Common myeloid progenitor, CD34-positive (primary cell): ENCODE measurements at regions not wholly inside any gene's neighbourhood (a gene's known extent, or its start where the extent isn't known, plus 50 kb on each side); places are given as distances from the start of the nearest gene placed in this dataset.

Experiments
- CTCF ChIA-PET: fragments of 350-600 bp; sonication (Branson Sonifier 250); formaldehyde crosslinking; loops from one replicate; lab custom pipeline; 2021; ENCODE audit warnings: antibody characterized with exemption; lab: Charles Lee
- POLR2A ChIA-PET: fragments of 350-600 bp; sonication (Branson Sonifier 250); formaldehyde crosslinking; loops from one replicate; lab custom pipeline; 2021; ENCODE audit warnings: antibody characterized with exemption; lab: Charles Lee
- DNase-seq, 3 donors: peaks; one replicate each; pipeline versions ENCODE4 v3.0.0 to v3.0.0-alpha.2; 2013
- H3K27ac ChIP-seq, 2 experiments: 1 replicate in 1 of 2; 2 replicates in 1 of 2; pipeline ENCODE4 v1.7.0; 2013; ENCODE audit warnings: inconsistent platforms in 2 of 2, low read length in 2 of 2, mild to moderate bottlenecking in 2 of 2, low read depth in 1 of 2, moderate library complexity in 1 of 2; ENCODE audit not compliant: severe bottlenecking in 2 of 2, insufficient read depth in 1 of 2, poor library complexity in 1 of 2
- H3K27me3 ChIP-seq, 5 experiments: replicated peaks in 2 of 5; 1 replicate in 3 of 5; 2 replicates in 2 of 5; pipeline versions ENCODE4 v1.6.1 to v1.7.0; 2013; ENCODE audit warnings: low read length in 4 of 5, mild to moderate bottlenecking in 2 of 5, moderate library complexity in 2 of 5, inconsistent platforms in 1 of 5; ENCODE audit not compliant: insufficient read depth in 5 of 5, control insufficient read depth in 4 of 5
- H3K36me3 ChIP-seq, 4 experiments: 1 replicate in 2 of 4; 2 replicates in 2 of 4; pipeline versions ENCODE4 v1.6.1 to v1.7.0; 2013; ENCODE audit warnings: low read length in 3 of 4, control low read depth in 1 of 4, mild to moderate bottlenecking in 1 of 4; ENCODE audit not compliant: control insufficient read depth in 4 of 4, insufficient read depth in 4 of 4
- H3K4me1 ChIP-seq, 4 experiments: 1 replicate in 3 of 4; 2 replicates in 1 of 4; pipeline versions ENCODE4 v1.6.1 to v1.7.1; 2013; ENCODE audit warnings: low read length in 3 of 4, mild to moderate bottlenecking in 3 of 4, control low read depth in 1 of 4, inconsistent platforms in 1 of 4, moderate library complexity in 1 of 4; ENCODE audit not compliant: control insufficient read depth in 4 of 4, insufficient read depth in 4 of 4; ENCODE audit errors: control extremely low read depth in 1 of 4
- H3K4me3 ChIP-seq, 7 experiments: 1 replicate in 4 of 7; 2 replicates in 3 of 7; pipeline versions ENCODE4 v1.5.1 to v1.7.0; 2013; ENCODE audit warnings: mild to moderate bottlenecking in 7 of 7, low read length in 6 of 7, moderate library complexity in 6 of 7, inconsistent platforms in 2 of 7, low read depth in 2 of 7, control low read depth in 1 of 7; ENCODE audit not compliant: insufficient read depth in 4 of 7, control insufficient read depth in 1 of 7; ENCODE audit errors: extremely low read depth in 1 of 7
- H3K9me3 ChIP-seq, 5 experiments: 1 replicate in 4 of 5; 2 replicates in 1 of 5; pipeline versions ENCODE4 v1.6.1 to v1.7.1; 2013; ENCODE audit warnings: low read length in 4 of 5, mild to moderate bottlenecking in 2 of 5, inconsistent platforms in 1 of 5, low read depth in 1 of 5, moderate library complexity in 1 of 5; ENCODE audit not compliant: control insufficient read depth in 4 of 5, insufficient read depth in 2 of 5; ENCODE audit errors: control extremely low read depth in 1 of 5
- WGBS: methylation state at CpG from one replicate; pipeline ENCODE4 v1.1.5; 2013; ENCODE audit not compliant: insufficient coverage; 5-methylcytosine and 5-hydroxymethylcytosine counted together

GRCh38 chr11:129729823-129730222 lies 85.8 kb upstream of the TMEM45B start:
- Histone ChIP-seq H3K4me3 (no peak overlapping the region), H3K4me1 (no peaks in the 10 kb centered on the region), H3K27me3 (peaks cover 0 to 20% (median 9%) of the 10 kb centered on the region in 5 experiments), H3K27ac (no peak overlapping the region), H3K36me3 (no peaks in the 10 kb centered on the region), H3K9me3 (no peaks in the 10 kb centered on the region)
- DNase-seq: no peak
- 100% methylated on average over 6 of the region's 10 CpGs for WGBS
- CTCF ChIA-PET: no interaction called here
- POLR2A ChIA-PET: no interaction called here

GRCh38 chr11:129731316-129731715 lies 84.3 kb upstream of the TMEM45B start:
- no peak for DNase-seq
- POLR2A ChIA-PET: no interaction called here
- H3K9me3 ChIP-seq: no peaks in the 10 kb centered on the region
- no peaks in the 10 kb centered on the region for H3K36me3 ChIP-seq
- H3K4me1 ChIP-seq: no peaks in the 10 kb centered on the region
- H3K4me3 ChIP-seq: no peak overlapping the region
- WGBS: 87% methylated on average over 7 of the region's 8 CpGs
- CTCF ChIA-PET: no interaction called here
- no peak overlapping the region for H3K27ac ChIP-seq
- H3K27me3 ChIP-seq: peaks cover 0 to 14% (median 9%) of the 10 kb centered on the region in 5 experiments

DNA sequence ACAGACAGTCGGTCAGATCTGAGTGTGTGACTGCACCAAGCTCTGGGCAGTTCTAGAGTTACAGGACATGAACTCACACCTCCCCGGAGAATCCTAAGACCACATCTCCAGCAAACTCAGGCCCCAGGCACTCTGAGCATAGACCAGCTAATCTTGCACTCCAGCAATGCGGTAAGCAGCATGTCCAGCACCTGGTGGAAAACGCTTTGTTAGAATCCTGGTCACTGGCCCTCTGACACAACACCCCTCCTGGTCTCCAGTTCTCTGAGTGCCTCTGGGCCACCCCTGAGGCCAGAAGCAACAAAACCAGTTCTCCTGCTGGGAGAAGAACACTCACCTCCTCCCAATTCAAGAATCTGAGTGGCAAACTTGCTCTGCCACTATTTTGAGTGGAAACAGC lies 82.7 kb upstream of the TMEM45B start:
- Histone ChIP-seq H3K27ac (no peak overlapping the region), H3K4me3 (no peak overlapping the region), H3K9me3 (no peaks in the 10 kb centered on the region), H3K4me1 (peaks cover 0 to 3% (median 0%) of the 10 kb centered on the region in 4 experiments), H3K36me3 (no peaks in the 10 kb centered on the region), H3K27me3 (peaks cover 0 to 13% (median 7%) of the 10 kb centered on the region in 5 experiments)
- POLR2A ChIA-PET: no interaction called here
- DNase-seq: no peak
- WGBS: 100% methylated on average over 3 of the region's 4 CpGs
- CTCF ChIA-PET: no interaction called here

DNA sequence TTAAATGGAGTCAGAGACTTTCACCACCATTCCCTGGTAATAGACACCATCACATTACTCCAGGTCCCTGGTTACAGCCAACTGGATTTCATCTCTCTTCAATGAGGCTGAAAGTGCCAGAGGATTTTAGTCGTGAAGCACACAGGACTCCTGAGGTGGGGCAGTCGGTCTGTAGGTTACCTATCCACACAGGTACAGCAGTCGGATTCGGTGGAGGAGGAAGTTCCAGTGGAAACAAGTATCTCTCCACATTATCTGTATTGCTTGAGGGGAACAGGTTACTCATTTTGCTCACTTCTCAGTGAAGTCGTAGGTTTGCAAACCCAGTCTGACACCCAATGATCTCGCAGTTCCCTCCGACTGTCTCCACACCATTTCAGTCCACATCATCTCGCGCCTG lies 82.3 kb upstream of the TMEM45B start:
- Histone ChIP-seq H3K27ac (no peak overlapping the region), H3K4me3 (no peak overlapping the region), H3K4me1 (peaks cover 0 to 3% (median 0%) of the 10 kb centered on the region in 4 experiments), H3K36me3 (no peaks in the 10 kb centered on the region), H3K27me3 (peaks cover 0 to 13% (median 6%) of the 10 kb centered on the region in 5 experiments), H3K9me3 (no peaks in the 10 kb centered on the region)
- CTCF ChIA-PET: no interaction called here
- no peak for DNase-seq
- WGBS: 94% methylated on average over 9 of the region's 9 CpGs
- POLR2A ChIA-PET: no interaction called here

GRCh38 chr11:129733981-129734380 lies 81.7 kb upstream of the TMEM45B start:
- ChIA-PET POLR2A (no interaction called here), CTCF (no interaction called here)
- Histone ChIP-seq H3K9me3 (no peaks in the 10 kb centered on the region), H3K4me1 (peaks cover 0 to 3% (median 0%) of the 10 kb centered on the region in 4 experiments), H3K36me3 (no peaks in the 10 kb centered on the region), H3K27me3 (peaks cover 0 to 15% (median 6%) of the 10 kb centered on the region in 5 experiments), H3K4me3 (no peak overlapping the region), H3K27ac (no peak overlapping the region)
- WGBS: 78% methylated on average over 6 of the region's 7 CpGs
- no peak for DNase-seq

DNA sequence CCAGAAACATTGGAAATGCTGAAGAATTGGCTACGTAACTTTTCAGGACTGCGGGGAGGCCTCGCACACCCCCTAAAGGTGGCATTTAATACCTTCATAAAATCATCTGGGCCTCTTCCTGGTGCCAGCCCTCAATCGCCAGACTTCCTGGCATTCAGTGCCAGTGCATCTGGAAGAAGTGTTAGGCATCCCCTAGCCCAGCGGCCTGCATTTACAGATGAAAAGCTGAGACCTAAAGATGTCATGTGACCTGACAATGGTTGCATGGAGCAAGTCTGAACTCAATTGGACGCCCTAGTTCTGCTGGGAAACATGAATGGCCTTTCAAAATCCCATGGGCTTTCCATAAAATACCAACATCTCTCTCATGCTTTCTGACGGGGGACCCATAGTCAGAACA lies 81.0 kb upstream of the TMEM45B start:
- CTCF ChIA-PET: no interaction called here
- no peak for DNase-seq
- H3K9me3 ChIP-seq: no peaks in the 10 kb centered on the region
- POLR2A ChIA-PET: no interaction called here
- H3K36me3 ChIP-seq: no peaks in the 10 kb centered on the region
- peaks cover 0 to 3% (median 0%) of the 10 kb centered on the region in 4 experiments for H3K4me1 ChIP-seq
- no peak overlapping the region for H3K4me3 ChIP-seq
- WGBS: 96% methylated on average over 5 of the region's 7 CpGs
- peaks cover 2 to 16% (median 6%) of the 10 kb centered on the region in 5 experiments for H3K27me3 ChIP-seq
- no peak overlapping the region for H3K27ac ChIP-seq

- ChIA-PET CTCF (interaction anchor here (1.9 kb wide), 1 partner anchor 11 kb away, joined by 5 read pairs; no protein-coding TSS in a partner anchor), POLR2A (no interaction called here)
- no peak overlapping the region for H3K4me3 ChIP-seq
- peaks cover 0 to 2% (median 0%) of the 10 kb centered on the region in 5 experiments for H3K9me3 ChIP-seq
- DNase-seq: peak in 1 of 3 donors; percentile 20
- H3K27ac ChIP-seq: no peak overlapping the region
- peaks cover 0 to 3% (median 0%) of the 10 kb centered on the region in 4 experiments for H3K4me1 ChIP-seq
- 17% methylated on average over 11 of the region's 11 CpGs for WGBS
- H3K36me3 ChIP-seq: no peaks in the 10 kb centered on the region
- peaks cover 2 to 16% (median 5%) of the 10 kb centered on the region in 5 experiments for H3K27me3 ChIP-seq
Observed at GRCh38 chr11:129737831-129738230, 77.8 kb upstream of the TMEM45B start.
